NCI-H1694 treated with DMSO at 0.1 percent for 48 hours (cell line): ENCODE measurements at regions not wholly inside any gene's neighbourhood (a gene's known extent, or its start where the extent isn't known, plus 50 kb on each side); places are given as distances from the start of the nearest gene placed in this dataset.

ENCODE experiments used
- DNase-seq: peaks from one replicate; lab custom pipeline; 2025; lab: John Stamatoyannopoulos, UW

GRCh38 chr7:13144673-13145072, 457.2 kb downstream of the ARL4A start:
- DNase-seq, result no peak

- no peak for DNase-seq
These were observed 461.1 kb downstream of the ARL4A start for GRCh38 chr7:13148548-13148947.

GRCh38 chr7:13151978-13152377, 464.5 kb downstream of the ARL4A start:
- DNase-seq, result no peak

- no peak for DNase-seq
These were observed 465.3 kb downstream of the ARL4A start for GRCh38 chr7:13152755-13153154.

GRCh38 chr7:13153266-13153665, 465.8 kb downstream of the ARL4A start:
- no peak for DNase-seq

GRCh38 chr7:13153742-13154141, 466.3 kb downstream of the ARL4A start:
- DNase-seq, result no peak

GRCh38 chr7:13155188-13155587, 467.8 kb downstream of the ARL4A start:
- no peak for DNase-seq

GRCh38 chr7:13159003-13159402, 471.6 kb downstream of the ARL4A start:
- DNase-seq, result no peak

GRCh38 chr7:13159467-13160184, 472.2 kb downstream of the ARL4A start:
- no peak for DNase-seq

- DNase-seq, result no peak
These were observed 473.7 kb downstream of the ARL4A start for GRCh38 chr7:13161125-13161524.

- DNase-seq, result no peak
These were observed 478.4 kb downstream of the ARL4A start for GRCh38 chr7:13165854-13166253.

- no peak for DNase-seq
These were observed 479.4 kb downstream of the ARL4A start for GRCh38 chr7:13166801-13167200.

GRCh38 chr7:13169356-13169755, 481.9 kb downstream of the ARL4A start:
- no peak for DNase-seq

- no peak for DNase-seq
These were observed 487.6 kb downstream of the ARL4A start for GRCh38 chr7:13174991-13175390.

GRCh38 chr7:13179011-13179582, 491.7 kb downstream of the ARL4A start:
- DNase-seq, result no peak

- no peak for DNase-seq
These were observed 492.5 kb downstream of the ARL4A start for GRCh38 chr7:13179775-13180523.

- no peak for DNase-seq
These were observed 493.8 kb downstream of the ARL4A start for GRCh38 chr7:13181216-13181615.

GRCh38 chr7:13185139-13185538, 497.7 kb downstream of the ARL4A start:
- DNase-seq, result no peak

GRCh38 chr7:13188236-13188805, 500.9 kb downstream of the ARL4A start:
- no peak for DNase-seq

- DNase-seq, result no peak
These were observed 501.5 kb downstream of the ARL4A start for GRCh38 chr7:13188922-13189321.

GRCh38 chr7:13189668-13190067, 502.2 kb downstream of the ARL4A start:
- DNase-seq, result no peak

- DNase-seq, result no peak
These were observed 510.1 kb downstream of the ARL4A start for GRCh38 chr7:13197501-13197900.

- DNase-seq, result no peak
These were observed 510.6 kb downstream of the ARL4A start for GRCh38 chr7:13198036-13198435.
